ENCODE measurements at regions not wholly inside any gene's neighbourhood (a gene's known extent, or its start where the extent isn't known, plus 50 kb on each side); places are given as distances from the start of the nearest gene placed in this dataset.

DNA sequence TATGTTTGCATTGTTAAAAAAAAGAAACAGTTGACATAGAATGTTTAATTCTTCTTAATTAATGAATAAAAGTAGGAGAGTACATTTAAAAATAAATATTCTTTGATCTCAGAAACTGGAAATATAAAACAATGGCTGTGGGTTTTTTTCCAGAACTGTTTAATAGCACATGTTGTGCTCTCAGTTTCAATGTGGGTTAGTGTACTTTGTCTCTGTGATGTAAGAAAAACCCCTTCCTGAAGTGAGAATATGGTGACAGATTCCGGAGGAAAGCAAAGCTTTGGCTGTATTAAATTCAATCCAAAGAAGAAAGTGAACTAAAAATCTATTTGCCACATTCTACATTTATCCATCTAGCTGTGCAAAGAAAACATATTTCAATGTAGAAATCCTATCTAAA lies 261.9 kb upstream of the ADGRL3 start (continued):
- TF ChIP-seq, protein P1, sequence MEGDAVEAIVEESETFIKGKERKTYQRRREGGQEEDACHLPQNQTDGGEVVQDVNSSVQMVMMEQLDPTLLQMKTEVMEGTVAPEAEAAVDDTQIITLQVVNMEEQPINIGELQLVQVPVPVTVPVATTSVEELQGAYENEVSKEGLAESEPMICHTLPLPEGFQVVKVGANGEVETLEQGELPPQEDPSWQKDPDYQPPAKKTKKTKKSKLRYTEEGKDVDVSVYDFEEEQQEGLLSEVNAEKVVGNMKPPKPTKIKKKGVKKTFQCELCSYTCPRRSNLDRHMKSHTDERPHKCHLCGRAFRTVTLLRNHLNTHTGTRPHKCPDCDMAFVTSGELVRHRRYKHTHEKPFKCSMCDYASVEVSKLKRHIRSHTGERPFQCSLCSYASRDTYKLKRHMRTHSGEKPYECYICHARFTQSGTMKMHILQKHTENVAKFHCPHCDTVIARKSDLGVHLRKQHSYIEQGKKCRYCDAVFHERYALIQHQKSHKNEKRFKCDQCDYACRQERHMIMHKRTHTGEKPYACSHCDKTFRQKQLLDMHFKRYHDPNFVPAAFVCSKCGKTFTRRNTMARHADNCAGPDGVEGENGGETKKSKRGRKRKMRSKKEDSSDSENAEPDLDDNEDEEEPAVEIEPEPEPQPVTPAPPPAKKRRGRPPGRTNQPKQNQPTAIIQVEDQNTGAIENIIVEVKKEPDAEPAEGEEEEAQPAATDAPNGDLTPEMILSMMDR (IDR thresholded peaks at IDR 0.05; ENCODE audit: control extremely low read depth in 1 of 3, insufficient read depth in 1 of 3, low read depth in 1 of 3, low read length in 3 of 3) = no peak
- TF ChIP-seq SAP30 (IDR thresholded peaks at IDR 0.05; ENCODE audit: insufficient read depth, insufficient replicate concordance, low read length) (no peak), SIRT6 (IDR thresholded peaks at IDR 0.05; ENCODE audit: low read length) (no peak), RBBP5 (IDR thresholded peaks at IDR 0.05; ENCODE audit: borderline replicate concordance, low read depth, low read length) (no peak), CBX8 (IDR thresholded peaks at IDR 0.05; ENCODE audit: borderline replicate concordance, low read depth, low read length) (no peak), GTF2F1 (IDR thresholded peaks at IDR 0.05; ENCODE audit: borderline replicate concordance, low read depth, low read length) (no peak)
